HCT116 (cell line): ENCODE measurements at regions not wholly inside any gene's neighbourhood (a gene's known extent, or its start where the extent isn't known, plus 50 kb on each side); places are given as distances from the start of the nearest gene placed in this dataset.

Source experiments
- ATAC-seq: fragments of 200-7000 bp; cut with Tn5 transposase; 2 replicates; pipeline ENCODE4 v1.9.1; 2020; ENCODE audit warnings: mild to moderate bottlenecking, moderate library complexity
- BruUV-seq: library from RNA; stranded (reverse); fragments of 400-500 nt; replicated peaks from 2 replicates; lab custom pipeline; 2021; lab: Mats Ljungman, UMichigan
- CTCF ChIA-PET: fragments of 300-600 bp; sonication (Branson Sonifier 250); formaldehyde crosslinking; loops from one replicate; lab custom pipeline; 2021; ENCODE audit warnings: antibody characterized with exemption; lab: Charles Lee
- POLR2A ChIA-PET: fragments of 300-600, 350-600 bp; sonication (Branson Sonifier 250); formaldehyde crosslinking; loops from one replicate; lab custom pipeline; 2021; ENCODE audit warnings: antibody characterized with exemption; lab: Charles Lee
- RAD21 ChIA-PET, 2 experiments: fragments of 300-600 bp; sonication (Branson Sonifier 250); formaldehyde crosslinking; loops; one replicate each; lab custom pipeline; 2023; ENCODE audit warnings: low total read pairs in 2 of 2; ENCODE audit not compliant: uncharacterized antibody in 2 of 2, unreplicated experiment in 2 of 2, low non-redundant PET in 1 of 2; lab: Charles Lee
- DNase-seq: peaks from one replicate; pipeline ENCODE4 v3.0.0-alpha.2; 2010; ENCODE audit warnings: low read depth, low spot score
- H2AFZ ChIP-seq: fragments of 200-600 bp; shearing (Covaris generic), sonication (generic); 2 replicates; pipeline ENCODE4 v1.6.1; 2017; ENCODE audit warnings: low read depth, mixed run types, mixed read lengths, antibody characterized with exemption, low read length; ENCODE audit not compliant: poor library complexity, severe bottlenecking
- H3K27ac ChIP-seq: 2 replicates; pipeline ENCODE4 v1.5.1; 2012; ENCODE audit warnings: low read depth, low read length
- H3K27me3 ChIP-seq: fragments of 200-600 bp; sonication (generic); 2 replicates; pipeline ENCODE4 v1.6.1; 2016; ENCODE audit warnings: mixed run types, low read length, mixed read lengths; ENCODE audit not compliant: insufficient read depth
- H3K36me3 ChIP-seq, 2 experiments: fragments of 200-500 bp in 1 of 2; fragments of 200-600 bp in 1 of 2; sonication (Bioruptor generic) in 1 of 2; sonication (generic) in 1 of 2; 2 replicates each; pipeline versions ENCODE4 v1.5.1 to v1.6.1; 2014 to 2016; ENCODE audit warnings: low read length in 2 of 2, inconsistent platforms in 1 of 2, mixed read lengths in 1 of 2, mixed run types in 1 of 2; ENCODE audit not compliant: insufficient read depth in 2 of 2, control insufficient read depth in 1 of 2
- H3K4me1 ChIP-seq, 2 experiments: fragments of 200-600 bp in 1 of 2; sonication (generic) in 1 of 2; 2 replicates each; pipeline versions ENCODE4 v1.5.1 to v1.6.1; 2012 to 2017; ENCODE audit warnings: low read length in 2 of 2, inconsistent platforms in 1 of 2, mild to moderate bottlenecking in 1 of 2, mixed read lengths in 1 of 2, mixed run types in 1 of 2, moderate library complexity in 1 of 2; ENCODE audit not compliant: insufficient read depth in 2 of 2, control insufficient read depth in 1 of 2
- H3K4me2 ChIP-seq: fragments of 200-600 bp; sonication (generic); 2 replicates; pipeline ENCODE4 v1.6.1; 2017; ENCODE audit warnings: mixed run types, low read length, mixed read lengths
- H3K4me3 ChIP-seq, 2 experiments: fragments of 200-600 bp in 1 of 2; sonication (generic) in 1 of 2; replicated peaks in 1 of 2; 2 replicates each; pipeline ENCODE4 v1.5.1; 2011 to 2016; ENCODE audit warnings: low read length in 2 of 2, control low read depth in 1 of 2, low read depth in 1 of 2, mild to moderate bottlenecking in 1 of 2, mixed read lengths in 1 of 2, mixed run types in 1 of 2
- H3K79me2 ChIP-seq: fragments of 200-600 bp; sonication (generic); 2 replicates; pipeline ENCODE4 v1.6.1; 2017; ENCODE audit warnings: mild to moderate bottlenecking, mixed run types, low read length, moderate library complexity, mixed read lengths; ENCODE audit not compliant: insufficient read depth
- H3K9ac ChIP-seq: fragments of 200-600 bp; sonication (generic); 2 replicates; pipeline ENCODE4 v1.6.1; 2016; ENCODE audit warnings: low read length, mixed read lengths
- H3K9me2 ChIP-seq: fragments of 200-600 bp; sonication (generic), shearing (Covaris generic); 2 replicates; pipeline ENCODE4 v1.6.1; 2017; ENCODE audit warnings: mixed run types, mild to moderate bottlenecking, moderate library complexity; ENCODE audit not compliant: insufficient read depth
- H3K9me3 ChIP-seq, 2 experiments: fragments of 200-500 bp in 1 of 2; fragments of 200-600 bp in 1 of 2; sonication (Bioruptor generic) in 1 of 2; sonication (generic) in 1 of 2; 2 replicates each; pipeline ENCODE4 v1.6.1; 2014 to 2017; ENCODE audit warnings: low read length in 2 of 2, mixed read lengths in 2 of 2, inconsistent platforms in 1 of 2, low read depth in 1 of 2, mild to moderate bottlenecking in 1 of 2, mixed run types in 1 of 2, moderate library complexity in 1 of 2; ENCODE audit not compliant: control insufficient read depth in 1 of 2, insufficient read depth in 1 of 2
- H4K20me1 ChIP-seq: fragments of 200-600 bp; sonication (generic), shearing (Covaris generic); 2 replicates; pipeline ENCODE4 v1.6.1; 2017; ENCODE audit warnings: mixed run types, mild to moderate bottlenecking, moderate library complexity; ENCODE audit not compliant: insufficient read depth
- CEBPB ChIP-seq: IDR thresholded peaks from 2 replicates; pipeline ENCODE4 v1.6.1; 2012; ENCODE audit warnings: low read depth
- CTCF ChIP-seq, 3 experiments: fragments of 200-600 bp in 1 of 3; sonication (generic) in 1 of 3; IDR thresholded peaks in 2 of 3; conservative IDR thresholded peaks in 1 of 3; 2 replicates each; pipeline ENCODE4 v1.5.1; 2012 to 2017; ENCODE audit warnings: low read depth in 2 of 3, low read length in 2 of 3, antibody characterized with exemption in 1 of 3, borderline replicate concordance in 1 of 3, control low read depth in 1 of 3, mild to moderate bottlenecking in 1 of 3, mixed read lengths in 1 of 3, mixed run types in 1 of 3, moderate library complexity in 1 of 3; ENCODE audit not compliant: insufficient read depth in 1 of 3
- MAX ChIP-seq: IDR thresholded peaks from 2 replicates; pipeline ENCODE4 v1.6.1; 2012
- POLR2A ChIP-seq: IDR thresholded peaks from 2 replicates; pipeline ENCODE4 v1.7.0; 2011; ENCODE audit warnings: borderline replicate concordance; ENCODE audit not compliant: insufficient read depth, insufficient read length; ENCODE audit errors: extremely low read depth
- POLR2AphosphoS5 ChIP-seq: IDR thresholded peaks from 2 replicates; pipeline ENCODE4 v1.6.1; 2011; ENCODE audit warnings: mild to moderate bottlenecking, low read depth, low read length, moderate library complexity
- RAD21 ChIP-seq: IDR thresholded peaks from 2 replicates; pipeline ENCODE4 v1.6.1; 2012; ENCODE audit warnings: low read depth, mild to moderate bottlenecking
- YY1 ChIP-seq: IDR thresholded peaks from 2 replicates; pipeline ENCODE4 v1.6.1; 2011; ENCODE audit warnings: low read length, low read depth, moderate library complexity, mild to moderate bottlenecking; ENCODE audit not compliant: insufficient replicate concordance; ENCODE audit errors: extremely low read depth
- ZBTB33 ChIP-seq: IDR thresholded peaks from 2 replicates; pipeline ENCODE4 v1.6.1; 2011; ENCODE audit warnings: mild to moderate bottlenecking, low read length, moderate library complexity; ENCODE audit not compliant: insufficient replicate concordance; ENCODE audit errors: extremely low read depth
- ZFX ChIP-seq: fragments of 450-650 bp; IDR thresholded peaks from 2 replicates; pipeline ENCODE4 v1.6.1; 2017
- ZNF274 ChIP-seq: fragments of 200-500 bp; sonication (Bioruptor generic); IDR thresholded peaks from 2 replicates; pipeline ENCODE4 v1.6.1; 2014; ENCODE audit warnings: mild to moderate bottlenecking, low read depth, low read length, inconsistent platforms
- intact Hi-C: fragments of 100-400 bp; cut with micrococcal nuclease; formaldehyde crosslinking; loops from 2 replicates; pipeline ENCODE4 v1.10.0; 2022

- TF ChIP-seq ZBTB33, result no peak
- TF ChIP-seq RAD21, result no peak
- TF ChIP-seq CTCF (IDR thresholded peaks at IDR 0.05 in 2 of 3, conservative IDR thresholded peaks at IDR 0.05 in 1 of 3; ENCODE audit: borderline replicate concordance in 1 of 3, insufficient read depth in 1 of 3, low read depth in 2 of 3, low read length in 2 of 3), result no peak
- no peak for TF ChIP-seq ZNF274
- no peak for TF ChIP-seq POLR2AphosphoS5
- TF ChIP-seq ZFX, result no peak
- TF ChIP-seq YY1, result no peak
- no peak for TF ChIP-seq POLR2A
- TF ChIP-seq CEBPB, result no peak
- no peak for TF ChIP-seq MAX
- H3K9ac ChIP-seq, result no peak overlapping the region
- no peaks in the 10 kb centered on the region for H3K79me2 ChIP-seq
- DNase-seq (no peak), ATAC-seq (no peak)
- H3K9me2 ChIP-seq, result no peaks in the 10 kb centered on the region
- H3K4me1 ChIP-seq, result no peaks in the 10 kb centered on the region
- intact Hi-C loops, result no loop called here
- H3K27ac ChIP-seq, result no peak overlapping the region
- ChIA-PET RAD21 (interaction anchor here in 1 of 2 experiments (0.6 kb wide), 1 partner anchor 605 kb away, joined by 3 read pairs; no protein-coding TSS in a partner anchor), POLR2A (no interaction called here), CTCF (interaction anchor here (1.6 kb wide), 1 partner anchor 103 kb away, joined by 4 read pairs; no protein-coding TSS in a partner anchor)
- no peaks in the 10 kb centered on the region for H3K9me3 ChIP-seq
- H3K4me3 ChIP-seq, result no peak overlapping the region
- H3K36me3 ChIP-seq, result no peaks in the 10 kb centered on the region
- BruUV-seq, result no TSS peak
- H2AFZ ChIP-seq, result no peak overlapping the region
- H4K20me1 ChIP-seq, result no peaks in the 10 kb centered on the region
- no peaks in the 10 kb centered on the region; the same call in 1 of the 2 replicates for H3K27me3 ChIP-seq
- no peak overlapping the region for H3K4me2 ChIP-seq
Observed at GRCh38 chr17:65398040-65398787, 163.2 kb downstream of the AXIN2 start.
